ENCODE measurements at regions not wholly inside any gene's neighbourhood (a gene's known extent, or its start where the extent isn't known, plus 50 kb on each side); places are given as distances from the start of the nearest gene placed in this dataset.

DNA sequence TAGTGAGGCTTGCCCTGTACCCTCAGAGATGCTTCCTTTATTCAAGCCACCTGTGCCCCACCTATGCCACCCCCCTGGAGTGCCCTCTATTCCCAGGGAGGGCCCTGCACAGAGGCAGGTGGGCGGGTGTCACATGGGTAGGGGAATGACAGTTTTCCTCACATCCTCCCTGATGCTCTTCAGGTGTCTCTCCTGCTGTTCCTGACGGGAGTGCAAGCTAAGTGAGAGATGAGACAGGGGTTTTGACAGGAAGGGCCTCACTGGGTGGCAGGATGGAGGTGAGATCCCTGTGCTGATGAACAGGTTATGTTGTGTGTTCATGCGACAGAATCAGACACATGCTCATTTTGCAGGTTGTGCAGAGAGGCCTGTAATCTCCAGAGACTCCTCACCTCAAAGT, 164.1 kb upstream of the CHD6 start:
- TF ChIP-seq EZH2 (IDR thresholded peaks at IDR 0.05; ENCODE audit: insufficient read depth, poor library complexity, severe bottlenecking) (no peak), EZH2phosphoT487 (IDR thresholded peaks at IDR 0.05; ENCODE audit: insufficient read depth, low read depth) (no peak)
